PFSK-1 (cell line): ENCODE measurements at regions not wholly inside any gene's neighbourhood (a gene's known extent, or its start where the extent isn't known, plus 50 kb on each side); places are given as distances from the start of the nearest gene placed in this dataset.

ENCODE experiments used
- REST ChIP-seq, 2 experiments: IDR thresholded peaks; 2 replicates each; pipeline versions ENCODE4 v1.6.1 to v1.8.0; 2011 to 2012; ENCODE audit warnings: low read depth in 2 of 2, low read length in 2 of 2, control low read depth in 1 of 2, inconsistent platforms in 1 of 2, mild to moderate bottlenecking in 1 of 2, moderate library complexity in 1 of 2; ENCODE audit not compliant: insufficient read depth in 1 of 2
- SIN3A ChIP-seq: IDR thresholded peaks from 2 replicates; pipeline ENCODE4 v1.6.1; 2012; ENCODE audit warnings: mild to moderate bottlenecking, low read length, moderate library complexity, borderline replicate concordance; ENCODE audit not compliant: insufficient read depth

GRCh38 chr12:77751939-77752338, 78.8 kb upstream of the NAV3 start:
- no peak for TF ChIP-seq SIN3A
- no peak for TF ChIP-seq REST (IDR thresholded peaks at IDR 0.05; ENCODE audit: insufficient read depth in 1 of 2, low read depth in 2 of 2, low read length in 2 of 2)
